Testis (tissue), 2 donors: ENCODE measurements at regions not wholly inside any gene's neighbourhood (a gene's known extent, or its start where the extent isn't known, plus 50 kb on each side); places are given as distances from the start of the nearest gene placed in this dataset.

ENCODE experiments used
- DNase-seq: peaks from one replicate; pipeline ENCODE4 v3.0.0-alpha.2; 2019
- H3K27ac ChIP-seq, 2 donors: fragments of 200-600 bp; sonication (generic); one replicate each; pipeline ENCODE4 v1.5.1; 2019
- H3K27me3 ChIP-seq: fragments of 200-600 bp; sonication (generic); one replicate; pipeline ENCODE4 v1.5.1; 2019
- H3K36me3 ChIP-seq: fragments of 200-600 bp; sonication (generic); one replicate; pipeline ENCODE4 v1.5.1; 2017; ENCODE audit warnings: low read depth; ENCODE audit errors: missing control alignments
- H3K4me1 ChIP-seq: fragments of 200-600 bp; sonication (generic); one replicate; pipeline ENCODE4 v1.5.1; 2019
- H3K4me3 ChIP-seq, 2 donors: fragments of 200-600 bp; sonication (generic); one replicate each; pipeline ENCODE4 v1.5.1; 2017 to 2019
- H3K9me3 ChIP-seq: fragments of 200-600 bp; sonication (generic); one replicate; pipeline ENCODE4 v1.5.1; 2017
- POLR2A ChIP-seq: fragments of 450-650 bp; IDR thresholded peaks from one replicate; pipeline ENCODE4 v1.6.1; 2017; ENCODE audit warnings: antibody characterized with exemption, mild to moderate bottlenecking, moderate library complexity
- WGBS, 2 donors: methylation state at CpG; one replicate each; pipeline ENCODE4 v1.1.5; 2018; 5-methylcytosine and 5-hydroxymethylcytosine counted together
- intact Hi-C: fragments of 100-400 bp; cut with DNase I; formaldehyde crosslinking; loops from one replicate; pipeline ENCODE4 v1.15.1; 2023; ENCODE audit warnings: low total_unique reads
- TF ChIP-seq, protein P1 (sequence below), 3 experiments: fragments of 450-650 bp in 2 of 3; fragments of 200-600 bp in 1 of 3; sonication (generic) in 1 of 3; IDR thresholded peaks; one replicate each; pipeline ENCODE4 v1.5.1; 2016 to 2019; ENCODE audit warnings: antibody characterized with exemption in 3 of 3, mild to moderate bottlenecking in 2 of 3, moderate library complexity in 1 of 3

DNA sequence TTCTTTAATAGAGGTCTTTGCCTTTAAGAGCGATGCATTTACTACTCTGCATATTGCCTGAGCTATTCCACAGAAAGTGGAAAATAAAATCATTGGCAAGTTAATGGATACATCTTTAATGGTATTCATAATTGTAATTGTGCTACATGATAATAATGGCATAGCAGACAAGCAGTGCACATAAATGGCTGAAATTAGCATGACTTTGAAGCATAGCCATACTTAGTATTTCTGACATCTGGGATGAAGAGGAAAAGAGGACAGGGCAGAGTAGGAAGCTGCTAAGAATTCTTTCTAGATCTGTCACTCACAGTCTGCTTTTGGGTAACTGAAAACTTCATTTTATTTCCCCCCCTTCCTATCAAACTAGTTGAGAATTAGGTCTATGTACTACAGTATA lies 195.0 kb upstream of the NRIP1 start:
- H3K36me3 ChIP-seq: no peaks in the 10 kb centered on the region
- TF ChIP-seq, protein P1, sequence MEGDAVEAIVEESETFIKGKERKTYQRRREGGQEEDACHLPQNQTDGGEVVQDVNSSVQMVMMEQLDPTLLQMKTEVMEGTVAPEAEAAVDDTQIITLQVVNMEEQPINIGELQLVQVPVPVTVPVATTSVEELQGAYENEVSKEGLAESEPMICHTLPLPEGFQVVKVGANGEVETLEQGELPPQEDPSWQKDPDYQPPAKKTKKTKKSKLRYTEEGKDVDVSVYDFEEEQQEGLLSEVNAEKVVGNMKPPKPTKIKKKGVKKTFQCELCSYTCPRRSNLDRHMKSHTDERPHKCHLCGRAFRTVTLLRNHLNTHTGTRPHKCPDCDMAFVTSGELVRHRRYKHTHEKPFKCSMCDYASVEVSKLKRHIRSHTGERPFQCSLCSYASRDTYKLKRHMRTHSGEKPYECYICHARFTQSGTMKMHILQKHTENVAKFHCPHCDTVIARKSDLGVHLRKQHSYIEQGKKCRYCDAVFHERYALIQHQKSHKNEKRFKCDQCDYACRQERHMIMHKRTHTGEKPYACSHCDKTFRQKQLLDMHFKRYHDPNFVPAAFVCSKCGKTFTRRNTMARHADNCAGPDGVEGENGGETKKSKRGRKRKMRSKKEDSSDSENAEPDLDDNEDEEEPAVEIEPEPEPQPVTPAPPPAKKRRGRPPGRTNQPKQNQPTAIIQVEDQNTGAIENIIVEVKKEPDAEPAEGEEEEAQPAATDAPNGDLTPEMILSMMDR (IDR thresholded peaks at IDR 0.05): no peak
- TF ChIP-seq POLR2A: no peak
- H3K4me3 ChIP-seq: no peak overlapping the region
- H3K9me3 ChIP-seq: no peaks in the 10 kb centered on the region
- intact Hi-C loops: no loop called here
- DNase-seq: no peak
- H3K4me1 ChIP-seq: no peaks in the 10 kb centered on the region
- no peak overlapping the region for H3K27ac ChIP-seq
- WGBS, 2 donors: 94 to 98% methylated on average over 1 of the region's 1 CpG
- H3K27me3 ChIP-seq: no peaks in the 10 kb centered on the region

DNA sequence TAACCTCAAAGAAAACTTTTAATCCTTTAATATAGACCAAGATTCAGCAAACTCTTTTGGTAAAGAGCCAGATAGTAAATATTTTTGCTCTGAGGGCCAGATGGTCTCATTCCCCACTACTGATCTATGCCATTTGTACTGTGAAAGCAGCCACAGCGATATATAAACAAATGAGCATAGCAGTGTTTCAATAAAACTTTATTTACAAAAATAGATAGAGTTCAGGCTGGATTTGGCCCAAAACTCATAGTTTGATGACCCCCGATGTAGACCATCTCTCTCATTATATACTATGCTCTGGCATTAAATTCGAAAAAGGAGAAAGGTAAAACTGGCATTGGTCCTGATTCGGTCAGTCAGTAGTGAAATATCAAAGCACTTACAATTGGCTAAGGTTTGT lies 195.8 kb upstream of the NRIP1 start:
- H3K9me3 ChIP-seq: no peaks in the 10 kb centered on the region
- no peak for DNase-seq
- no peaks in the 10 kb centered on the region for H3K4me1 ChIP-seq
- WGBS, 2 donors: 81 to 91% methylated on average over 4 of the region's 4 CpGs
- H3K27ac ChIP-seq: no peak overlapping the region
- H3K27me3 ChIP-seq: no peaks in the 10 kb centered on the region
- TF ChIP-seq POLR2A: no peak
- TF ChIP-seq, protein P1 (IDR thresholded peaks at IDR 0.05): no peak
- no peaks in the 10 kb centered on the region for H3K36me3 ChIP-seq
- no peak overlapping the region for H3K4me3 ChIP-seq
- intact Hi-C loops: no loop called here

DNA sequence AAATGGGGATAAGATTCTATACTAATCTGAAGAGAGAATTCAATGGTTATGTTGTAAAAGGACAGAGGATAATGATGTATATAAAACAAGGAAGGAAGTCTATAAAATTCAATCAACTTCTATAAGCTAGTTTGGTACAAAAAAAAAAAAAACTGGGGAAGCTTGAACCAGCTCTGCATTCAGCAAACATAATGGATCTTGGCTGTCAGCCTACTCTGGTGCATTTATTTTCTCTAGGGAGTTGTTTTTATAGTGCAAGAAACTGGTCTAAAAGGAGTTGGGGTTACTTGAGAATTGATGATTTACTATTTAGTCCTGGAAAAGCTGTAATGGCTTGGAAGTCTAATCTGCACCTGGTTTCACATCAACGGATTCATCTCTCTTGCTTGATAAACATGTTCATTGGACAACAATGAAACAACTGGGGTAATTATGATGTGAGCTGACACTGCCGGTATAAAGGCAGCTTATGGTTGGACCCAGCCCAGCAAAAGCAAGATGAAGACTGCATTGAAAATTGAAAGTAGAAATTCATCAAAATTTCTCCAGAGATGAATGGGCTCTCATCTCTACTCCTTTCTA lies 199.4 kb upstream of the NRIP1 start:
- Histone ChIP-seq H3K9me3 (no peaks in the 10 kb centered on the region), H3K36me3 (no peaks in the 10 kb centered on the region), H3K4me1 (no peaks in the 10 kb centered on the region), H3K27me3 (no peaks in the 10 kb centered on the region), H3K27ac (no peak overlapping the region), H3K4me3 (no peak overlapping the region)
- WGBS, 2 donors: 53 to 60% methylated on average over 2 of the region's 2 CpGs
- intact Hi-C loops: no loop called here
- no peak for TF ChIP-seq POLR2A
- TF ChIP-seq, protein P1 (IDR thresholded peaks at IDR 0.05): no peak
- DNase-seq: no peak

DNA sequence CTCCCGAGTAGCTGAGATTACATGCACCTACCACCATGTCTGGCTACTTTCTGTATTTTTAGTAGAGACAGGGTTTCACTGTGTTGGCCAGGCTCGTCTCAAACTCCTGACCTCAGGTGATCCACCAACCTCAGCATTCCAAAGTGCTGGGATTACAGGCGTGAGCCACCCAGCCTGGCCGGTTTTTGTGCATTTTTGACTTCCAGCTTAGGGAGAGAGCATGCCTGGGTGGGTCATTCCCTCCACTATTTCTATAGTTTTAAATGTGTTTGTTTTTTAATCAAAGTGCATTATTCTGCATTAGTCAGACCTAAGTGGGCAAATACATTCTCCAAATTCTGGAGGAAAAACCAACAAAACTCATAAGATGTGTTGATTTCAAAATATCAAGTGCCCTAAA lies 207.4 kb upstream of the NRIP1 start:
- no peaks in the 10 kb centered on the region for H3K9me3 ChIP-seq
- H3K4me1 ChIP-seq: no peaks in the 10 kb centered on the region
- intact Hi-C loops: no loop called here
- no peaks in the 10 kb centered on the region for H3K36me3 ChIP-seq
- no peaks in the 10 kb centered on the region for H3K27me3 ChIP-seq
- 94 to 100% methylated on average over 3 to 4 of the region's 4 CpGs for WGBS, 2 donors
- no peak overlapping the region for H3K4me3 ChIP-seq
- DNase-seq: no peak
- no peak overlapping the region for H3K27ac ChIP-seq
- TF ChIP-seq, protein P1 (IDR thresholded peaks at IDR 0.05): no peak

DNA sequence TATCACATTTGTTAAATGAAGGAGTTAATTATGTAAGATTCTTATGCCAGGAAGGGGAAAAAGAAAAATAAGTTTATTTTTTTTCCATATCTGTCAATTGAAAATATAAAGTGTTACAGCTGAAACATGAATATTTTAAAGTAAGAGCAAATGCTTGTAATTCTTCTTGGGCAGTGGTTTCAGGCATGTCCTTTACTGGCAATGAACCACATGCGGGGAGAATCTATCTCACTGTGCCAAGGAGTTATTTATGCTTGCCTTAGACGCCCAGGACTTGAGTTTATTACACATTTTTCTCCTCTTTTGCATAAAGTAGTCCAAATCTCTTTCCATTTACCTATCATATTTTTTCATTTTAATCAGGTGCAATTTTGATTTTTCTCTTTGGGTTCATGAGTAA lies 207.8 kb upstream of the NRIP1 start:
- 49 to 57% methylated on average over 2 of the region's 2 CpGs for WGBS, 2 donors
- DNase-seq: no peak
- H3K9me3 ChIP-seq: no peaks in the 10 kb centered on the region
- no peaks in the 10 kb centered on the region for H3K27me3 ChIP-seq
- no peak overlapping the region for H3K27ac ChIP-seq
- intact Hi-C loops: no loop called here
- TF ChIP-seq, protein P1 (IDR thresholded peaks at IDR 0.05): no peak
- no peak for TF ChIP-seq POLR2A
- H3K36me3 ChIP-seq: no peaks in the 10 kb centered on the region
- H3K4me1 ChIP-seq: no peaks in the 10 kb centered on the region
- no peak overlapping the region for H3K4me3 ChIP-seq
